Mesenchymal stem cell (in vitro differentiated cells and primary cell): ENCODE measurements at regions not wholly inside any gene's neighbourhood (a gene's known extent, or its start where the extent isn't known, plus 50 kb on each side); places are given as distances from the start of the nearest gene placed in this dataset.

Experiments
- DNase-seq: peaks from one replicate; pipeline ENCODE4 v3.0.0-alpha.2; 2013
- H2AFZ ChIP-seq: one replicate; pipeline ENCODE4 v1.6.1; 2013; ENCODE audit warnings: low read depth, mild to moderate bottlenecking, control low read depth, inconsistent platforms, low read length, moderate library complexity
- H2AK5ac ChIP-seq: 2 replicates; pipeline ENCODE4 v1.6.1; 2013; ENCODE audit warnings: low read length, moderate library complexity, mild to moderate bottlenecking, inconsistent platforms; ENCODE audit not compliant: severe bottlenecking
- H2BK120ac ChIP-seq: one replicate; pipeline ENCODE4 v1.6.1; 2013; ENCODE audit warnings: low read depth, mild to moderate bottlenecking, inconsistent platforms, low read length, moderate library complexity
- H2BK12ac ChIP-seq, 2 experiments: one replicate each; pipeline ENCODE4 v1.6.1; 2013; ENCODE audit warnings: inconsistent platforms in 2 of 2, low read length in 2 of 2, mild to moderate bottlenecking in 2 of 2, moderate library complexity in 2 of 2, control low read depth in 1 of 2
- H2BK15ac ChIP-seq: one replicate; pipeline ENCODE4 v1.6.1; 2013; ENCODE audit warnings: mild to moderate bottlenecking, low read depth, inconsistent platforms; ENCODE audit not compliant: poor library complexity, severe bottlenecking
- H2BK5ac ChIP-seq: 2 replicates; pipeline ENCODE4 v1.6.1; 2013; ENCODE audit warnings: low read depth, mild to moderate bottlenecking, low read length, control low read depth, inconsistent platforms; ENCODE audit not compliant: poor library complexity, severe bottlenecking
- H3K14ac ChIP-seq, 2 experiments: one replicate each; pipeline ENCODE4 v1.6.1; 2013; ENCODE audit warnings: inconsistent platforms in 2 of 2, low read length in 2 of 2, control low read depth in 1 of 2, mild to moderate bottlenecking in 1 of 2, moderate library complexity in 1 of 2
- H3K18ac ChIP-seq, 2 experiments: one replicate each; pipeline ENCODE4 v1.6.1; 2013; ENCODE audit warnings: inconsistent platforms in 2 of 2, low read length in 2 of 2, control low read depth in 1 of 2, low read depth in 1 of 2, mild to moderate bottlenecking in 1 of 2
- H3K23ac ChIP-seq, 2 experiments: one replicate each; pipeline ENCODE4 v1.6.1; 2013; ENCODE audit warnings: inconsistent platforms in 2 of 2, low read length in 2 of 2, mild to moderate bottlenecking in 2 of 2, moderate library complexity in 2 of 2, control low read depth in 1 of 2
- H3K27ac ChIP-seq: 2 replicates; pipeline ENCODE4 v1.5.1; 2013; ENCODE audit warnings: mild to moderate bottlenecking, moderate library complexity, low read length, control low read depth, inconsistent platforms; ENCODE audit not compliant: poor library complexity, severe bottlenecking
- H3K27me3 ChIP-seq, 2 experiments: 2 replicates each; pipeline versions ENCODE4 v1.6.1 to v1.7.0; 2013; ENCODE audit warnings: low read length in 2 of 2, mild to moderate bottlenecking in 2 of 2, moderate library complexity in 2 of 2, control low read depth in 1 of 2, inconsistent platforms in 1 of 2; ENCODE audit not compliant: control insufficient read depth in 1 of 2, insufficient read depth in 1 of 2
- H3K36me3 ChIP-seq, 2 experiments: 2 replicates each; pipeline versions ENCODE4 v1.6.1 to v1.7.0; 2013; ENCODE audit warnings: low read length in 2 of 2, control low read depth in 1 of 2, inconsistent platforms in 1 of 2, low read depth in 1 of 2, mild to moderate bottlenecking in 1 of 2; ENCODE audit not compliant: insufficient read depth in 2 of 2, control insufficient read depth in 1 of 2
- H3K4ac ChIP-seq, 2 experiments: one replicate each; pipeline ENCODE4 v1.6.1; 2013; ENCODE audit warnings: inconsistent platforms in 2 of 2, low read length in 2 of 2, mild to moderate bottlenecking in 2 of 2, moderate library complexity in 2 of 2, control low read depth in 1 of 2, low read depth in 1 of 2
- H3K4me1 ChIP-seq: 2 replicates; pipeline ENCODE4 v1.6.1; 2013; ENCODE audit warnings: low read depth, low read length, control low read depth; ENCODE audit not compliant: control insufficient read depth, insufficient read depth
- H3K4me2 ChIP-seq: 2 replicates; pipeline ENCODE4 v1.6.1; 2013; ENCODE audit warnings: low read length, mild to moderate bottlenecking, inconsistent platforms; ENCODE audit not compliant: poor library complexity, severe bottlenecking
- H3K4me3 ChIP-seq, 2 experiments: 2 replicates each; pipeline versions ENCODE4 v1.5.1 to v1.7.0; 2013; ENCODE audit warnings: low read length in 2 of 2, mild to moderate bottlenecking in 2 of 2, control low read depth in 1 of 2, low read depth in 1 of 2; ENCODE audit not compliant: insufficient read depth in 1 of 2
- H3K79me1 ChIP-seq: replicated peaks from 2 replicates; pipeline ENCODE4 v1.6.1; 2013; ENCODE audit warnings: mild to moderate bottlenecking, control low read depth, low read length, inconsistent platforms; ENCODE audit not compliant: poor library complexity, severe bottlenecking
- H3K9ac ChIP-seq: 2 replicates; pipeline ENCODE4 v1.7.0; 2013; ENCODE audit warnings: mild to moderate bottlenecking, low read length, moderate library complexity
- H3K9me3 ChIP-seq: 2 replicates; pipeline ENCODE4 v1.7.0; 2013; ENCODE audit warnings: mild to moderate bottlenecking, low read length; ENCODE audit not compliant: control insufficient read depth
- H4K8ac ChIP-seq: one replicate; pipeline ENCODE4 v1.6.1; 2013; ENCODE audit warnings: inconsistent platforms, mild to moderate bottlenecking, low read length, moderate library complexity
- H4K91ac ChIP-seq: one replicate; pipeline ENCODE4 v1.6.1; 2013; ENCODE audit warnings: mild to moderate bottlenecking, low read length, inconsistent platforms
- WGBS: methylation state at CpG from one replicate; pipeline ENCODE4 v1.1.7; 2013; ENCODE audit warnings: mixed read lengths; 5-methylcytosine and 5-hydroxymethylcytosine counted together

- H3K79me1 ChIP-seq: no peaks in the 10 kb centered on the region
- H2AFZ ChIP-seq: no peak overlapping the region
- H3K27me3 ChIP-seq: no peaks in the 10 kb centered on the region
- H2BK12ac ChIP-seq: no peak overlapping the region
- no peaks in the 10 kb centered on the region for H3K36me3 ChIP-seq
- no peak overlapping the region for H3K14ac ChIP-seq
- H2BK5ac ChIP-seq: no peak overlapping the region
- H3K4me1 ChIP-seq: peaks cover 1% of the 10 kb centered on the region
- H4K8ac ChIP-seq: no peak overlapping the region
- H3K27ac ChIP-seq: no peak overlapping the region
- no peak overlapping the region for H3K4me2 ChIP-seq
- no peak overlapping the region for H3K23ac ChIP-seq
- no peak for DNase-seq
- 96% methylated on average over 2 of the region's 2 CpGs for WGBS
- H3K18ac ChIP-seq: no peak overlapping the region
- H3K9ac ChIP-seq: no peak overlapping the region
- H3K4me3 ChIP-seq: no peak overlapping the region
- H2BK15ac ChIP-seq: no peak overlapping the region
- H3K4ac ChIP-seq: no peak overlapping the region
- H3K9me3 ChIP-seq: no peaks in the 10 kb centered on the region
- no peak overlapping the region for H4K91ac ChIP-seq
- H2AK5ac ChIP-seq: no peak overlapping the region
- H2BK120ac ChIP-seq: no peak overlapping the region
These were observed 491.7 kb upstream of the AGTR1 start for GRCh38 chr3:148205977-148206376.

GRCh38 chr3:148206446-148206845 lies 491.3 kb upstream of the AGTR1 start:
- no peaks in the 10 kb centered on the region for H3K79me1 ChIP-seq
- H3K4me2 ChIP-seq: no peak overlapping the region
- H3K9me3 ChIP-seq: no peaks in the 10 kb centered on the region
- no peak overlapping the region for H2AK5ac ChIP-seq
- no peak overlapping the region for H3K4ac ChIP-seq
- no peaks in the 10 kb centered on the region for H3K36me3 ChIP-seq
- no peak overlapping the region for H3K18ac ChIP-seq
- no peak for DNase-seq
- H2BK12ac ChIP-seq: no peak overlapping the region
- no peaks in the 10 kb centered on the region for H3K27me3 ChIP-seq
- no peak overlapping the region for H3K9ac ChIP-seq
- H4K8ac ChIP-seq: no peak overlapping the region
- H2AFZ ChIP-seq: no peak overlapping the region
- no peak overlapping the region for H4K91ac ChIP-seq
- H2BK120ac ChIP-seq: no peak overlapping the region
- H3K14ac ChIP-seq: no peak overlapping the region
- no peak overlapping the region for H3K4me3 ChIP-seq
- H3K27ac ChIP-seq: no peak overlapping the region
- WGBS: 73% methylated on average over 1 of the region's 1 CpG
- no peak overlapping the region for H2BK15ac ChIP-seq
- H3K4me1 ChIP-seq: peaks cover 1% of the 10 kb centered on the region
- H2BK5ac ChIP-seq: no peak overlapping the region
- no peak overlapping the region for H3K23ac ChIP-seq

- Histone ChIP-seq H4K8ac (no peak overlapping the region), H3K4me1 (no peaks in the 10 kb centered on the region), H3K27ac (no peak overlapping the region), H3K27me3 (no peaks in the 10 kb centered on the region), H3K4me2 (no peak overlapping the region), H2BK5ac (no peak overlapping the region), H3K4ac (no peak overlapping the region), H3K18ac (no peak overlapping the region), H4K91ac (no peak overlapping the region), H2BK12ac (no peak overlapping the region), H3K9ac (no peak overlapping the region), H2AFZ (no peak overlapping the region), H3K14ac (no peak overlapping the region), H2AK5ac (no peak overlapping the region), H2BK120ac (no peak overlapping the region), H2BK15ac (no peak overlapping the region), H3K23ac (no peak overlapping the region), H3K79me1 (no peaks in the 10 kb centered on the region), H3K36me3 (no peaks in the 10 kb centered on the region), H3K9me3 (no peaks in the 10 kb centered on the region), H3K4me3 (no peak overlapping the region)
- DNase-seq: no peak
These were observed 488.7 kb upstream of the AGTR1 start for GRCh38 chr3:148208975-148209374.

- Histone ChIP-seq H3K9ac (no peak overlapping the region), H4K91ac (no peak overlapping the region), H2AK5ac (no peak overlapping the region), H3K27me3 (no peaks in the 10 kb centered on the region), H3K9me3 (no peaks in the 10 kb centered on the region), H3K4ac (no peak overlapping the region), H3K79me1 (no peaks in the 10 kb centered on the region), H3K27ac (no peak overlapping the region), H3K4me2 (no peak overlapping the region), H3K4me3 (no peak overlapping the region), H3K23ac (no peak overlapping the region), H3K4me1 (no peaks in the 10 kb centered on the region), H4K8ac (no peak overlapping the region), H2BK15ac (no peak overlapping the region), H3K18ac (no peak overlapping the region), H2BK5ac (no peak overlapping the region), H2BK12ac (no peak overlapping the region), H2AFZ (no peak overlapping the region), H3K36me3 (no peaks in the 10 kb centered on the region), H3K14ac (no peak overlapping the region), H2BK120ac (no peak overlapping the region)
- no peak for DNase-seq
These were observed 486.0 kb upstream of the AGTR1 start for GRCh38 chr3:148211725-148212124.
